Astrocyte (in vitro differentiated cells and primary cell): ENCODE measurements at regions not wholly inside any gene's neighbourhood (a gene's known extent, or its start where the extent isn't known, plus 50 kb on each side); places are given as distances from the start of the nearest gene placed in this dataset.

Experiments used
- DNase-seq: peaks from one replicate; pipeline ENCODE4 v3.0.0-alpha.2; 2010; ENCODE audit warnings: low read depth
- FAIRE-seq: peaks from 2 replicates; lab custom pipeline; 2011; peaks lifted over from hg19 to GRCh38; lab: Jason Lieb, UNC
- H2AFZ ChIP-seq: 2 replicates; pipeline ENCODE4 v1.6.0; 2012; ENCODE audit warnings: low read depth, low read length, inconsistent platforms
- H3K27ac ChIP-seq: 2 replicates; pipeline ENCODE4 v1.5.1; 2011; ENCODE audit warnings: low read depth, low read length, inconsistent platforms
- H3K27me3 ChIP-seq: 2 replicates; pipeline ENCODE4 v1.6.0; 2011; ENCODE audit warnings: low read length, inconsistent platforms; ENCODE audit not compliant: insufficient read depth
- H3K36me3 ChIP-seq: 2 replicates; pipeline ENCODE4 v1.5.1; 2011; ENCODE audit warnings: low read length, inconsistent platforms; ENCODE audit not compliant: insufficient read depth
- H3K4me1 ChIP-seq: 2 replicates; pipeline ENCODE4 v1.5.1; 2011; ENCODE audit warnings: low read length, inconsistent platforms; ENCODE audit not compliant: insufficient read depth
- H3K4me2 ChIP-seq: 2 replicates; pipeline ENCODE4 v1.6.0; 2012; ENCODE audit warnings: low read length, inconsistent platforms
- H3K4me3 ChIP-seq: 2 replicates; pipeline ENCODE4 v1.5.1; 2011; ENCODE audit warnings: low read depth, mild to moderate bottlenecking, low read length, inconsistent platforms; ENCODE audit not compliant: insufficient read depth
- H3K79me2 ChIP-seq: 2 replicates; pipeline ENCODE4 v1.6.0; 2012; ENCODE audit warnings: mild to moderate bottlenecking, low read length, inconsistent platforms; ENCODE audit not compliant: insufficient read depth
- H3K9ac ChIP-seq: 2 replicates; pipeline ENCODE4 v1.6.0; 2012; ENCODE audit warnings: mild to moderate bottlenecking, low read length, inconsistent platforms
- H3K9me3 ChIP-seq: 2 replicates; pipeline ENCODE4 v1.5.1; 2012; ENCODE audit warnings: low read depth, mild to moderate bottlenecking, low read length, inconsistent platforms; ENCODE audit not compliant: insufficient read depth
- H4K20me1 ChIP-seq: 2 replicates; pipeline ENCODE4 v1.6.0; 2012; ENCODE audit warnings: low read length, inconsistent platforms; ENCODE audit not compliant: insufficient read depth
- H3K27ac Mint-ChIP-seq: one replicate; pipeline ENCODE4 v1.8.0; 2021; ENCODE audit warnings: mild to moderate bottlenecking, mixed read lengths; ENCODE audit not compliant: unreplicated experiment
- H3K27me3 Mint-ChIP-seq: one replicate; pipeline ENCODE4 v1.8.0; 2021; ENCODE audit warnings: low read depth, mixed read lengths; ENCODE audit not compliant: unreplicated experiment
- H3K36me3 Mint-ChIP-seq: one replicate; pipeline ENCODE4 v1.8.0; 2021; ENCODE audit warnings: low read depth, mixed read lengths; ENCODE audit not compliant: unreplicated experiment
- H3K4me1 Mint-ChIP-seq: one replicate; pipeline ENCODE4 v1.8.0; 2021; ENCODE audit warnings: low read depth, mixed read lengths; ENCODE audit not compliant: unreplicated experiment
- H3K4me3 Mint-ChIP-seq: one replicate; pipeline ENCODE4 v1.8.0; 2021; ENCODE audit warnings: mild to moderate bottlenecking, moderate library complexity, mixed read lengths; ENCODE audit not compliant: unreplicated experiment
- H3K9me3 Mint-ChIP-seq: one replicate; pipeline ENCODE4 v1.8.0; 2021; ENCODE audit warnings: mild to moderate bottlenecking, mixed read lengths; ENCODE audit not compliant: unreplicated experiment
- CTCF ChIP-seq: IDR thresholded peaks from 2 replicates; pipeline ENCODE4 v1.5.1; 2011; ENCODE audit warnings: low read depth, mild to moderate bottlenecking, inconsistent platforms, low read length, moderate library complexity; ENCODE audit not compliant: insufficient read depth
- EZH2 ChIP-seq: IDR thresholded peaks from 2 replicates; pipeline ENCODE4 v1.6.1; 2012; ENCODE audit warnings: mild to moderate bottlenecking, low read length, inconsistent platforms; ENCODE audit not compliant: insufficient read depth

GRCh38 chr2:221831051-221831450 is 258.9 kb upstream of the EPHA4 start:
- no peak overlapping the region for H3K27ac Mint-ChIP-seq
- TF ChIP-seq CTCF (no peak), EZH2 (no peak)
- Histone ChIP-seq H3K4me3 (no peak overlapping the region), H3K36me3 (no peaks in the 10 kb centered on the region), H2AFZ (no peak overlapping the region), H3K27ac (no peak overlapping the region), H3K27me3 (no peaks in the 10 kb centered on the region), H4K20me1 (no peaks in the 10 kb centered on the region), H3K9ac (no peak overlapping the region), H3K4me1 (no peaks in the 10 kb centered on the region), H3K79me2 (no peaks in the 10 kb centered on the region), H3K4me2 (no peak overlapping the region), H3K9me3 (no peaks in the 10 kb centered on the region)
- no peak overlapping the region for H3K4me3 Mint-ChIP-seq
- no peaks in the 10 kb centered on the region for H3K36me3 Mint-ChIP-seq
- peaks cover 5% of the 10 kb centered on the region for H3K9me3 Mint-ChIP-seq
- H3K27me3 Mint-ChIP-seq, result no peaks in the 10 kb centered on the region
- no peaks in the 10 kb centered on the region for H3K4me1 Mint-ChIP-seq
- DNase-seq (no peak), FAIRE-seq (no peak)

- H3K27ac ChIP-seq, result no peak overlapping the region
- H3K9me3 ChIP-seq, result no peaks in the 10 kb centered on the region
- H4K20me1 ChIP-seq, result no peaks in the 10 kb centered on the region
- peak; percentile 76 for DNase-seq
- Mint-ChIP-seq H3K27ac (no peak overlapping the region), H3K27me3 (no peaks in the 10 kb centered on the region), H3K9me3 (no peaks in the 10 kb centered on the region), H3K4me1 (no peaks in the 10 kb centered on the region), H3K4me3 (no peak overlapping the region), H3K36me3 (no peaks in the 10 kb centered on the region)
- H3K4me2 ChIP-seq, result no peak overlapping the region
- H3K4me3 ChIP-seq, result no peak overlapping the region
- no peak overlapping the region for H3K9ac ChIP-seq
- no peak for FAIRE-seq
- no peak overlapping the region for H2AFZ ChIP-seq
- H3K79me2 ChIP-seq, result no peaks in the 10 kb centered on the region
- no peaks in the 10 kb centered on the region for H3K36me3 ChIP-seq
- no peaks in the 10 kb centered on the region for H3K27me3 ChIP-seq
- no peaks in the 10 kb centered on the region for H3K4me1 ChIP-seq
- no peak for TF ChIP-seq CTCF
- TF ChIP-seq EZH2, result no peak
Observed at GRCh38 chr2:221822416-221822815, 250.3 kb upstream of the EPHA4 start.

GRCh38 chr2:221818616-221819320 is 246.7 kb upstream of the EPHA4 start:
- H3K4me3 Mint-ChIP-seq, result no peak overlapping the region
- FAIRE-seq, result no peak
- H3K27ac Mint-ChIP-seq, result no peak overlapping the region

More at GRCh38 chr2:221818616-221819320, 246.7 kb upstream of the EPHA4 start:
- TF ChIP-seq CTCF (no peak), EZH2 (no peak)
- no peaks in the 10 kb centered on the region for H4K20me1 ChIP-seq
- no peaks in the 10 kb centered on the region for H3K4me1 ChIP-seq
- no peaks in the 10 kb centered on the region for H3K79me2 ChIP-seq
- H3K36me3 ChIP-seq, result no peaks in the 10 kb centered on the region
- H3K9ac ChIP-seq, result no peak overlapping the region
- peak; percentile 11 for DNase-seq
- Mint-ChIP-seq H3K9me3 (peaks cover 6% of the 10 kb centered on the region), H3K27me3 (no peaks in the 10 kb centered on the region), H3K36me3 (no peaks in the 10 kb centered on the region), H3K4me1 (no peaks in the 10 kb centered on the region)
- H3K4me2 ChIP-seq, result no peak overlapping the region
- no peaks in the 10 kb centered on the region for H3K9me3 ChIP-seq
- no peak overlapping the region for H3K4me3 ChIP-seq
- H3K27ac ChIP-seq, result no peak overlapping the region
- no peak overlapping the region for H2AFZ ChIP-seq
- H3K27me3 ChIP-seq, result no peaks in the 10 kb centered on the region
